GM12864 (cell line): ENCODE measurements at regions not wholly inside any gene's neighbourhood (a gene's known extent, or its start where the extent isn't known, plus 50 kb on each side); places are given as distances from the start of the nearest gene placed in this dataset.
"Not testable (repeated sequence)": the region's sequence is repeated elsewhere in the genome, so short reads cannot be mapped to it uniquely, and the experiment has no call there.

Experiments used
- DNase-seq: peaks from one replicate; pipeline ENCODE4 v3.0.0-alpha.2; 2011; ENCODE audit warnings: low read depth
- H3K4me3 ChIP-seq: 2 replicates; pipeline ENCODE4 v1.5.1; 2011; ENCODE audit warnings: mild to moderate bottlenecking, low read depth, low read length, control low read depth
- CTCF ChIP-seq: IDR thresholded peaks from 2 replicates; pipeline ENCODE4 v1.5.1; 2011; ENCODE audit warnings: low read depth, mild to moderate bottlenecking, moderate library complexity, low read length, control low read depth, inconsistent platforms; ENCODE audit errors: missing control alignments

GRCh38 chr1:163980394-163980793 lies 578.6 kb upstream of the PBX1 start:
- no peak for TF ChIP-seq CTCF
- H3K4me3 ChIP-seq: no peak overlapping the region
- no peak for DNase-seq

- no peak overlapping the region for H3K4me3 ChIP-seq
- TF ChIP-seq CTCF: no peak
- DNase-seq: no peak
Measured at GRCh38 chr1:163981500-163982030, 577.4 kb upstream of the PBX1 start.

GRCh38 chr1:163983097-163983496 lies 575.9 kb upstream of the PBX1 start:
- no peak for TF ChIP-seq CTCF
- DNase-seq: no peak

GRCh38 chr1:163985700-163986099 lies 573.3 kb upstream of the PBX1 start:
- no peak overlapping the region for H3K4me3 ChIP-seq
- no peak for DNase-seq
- no peak for TF ChIP-seq CTCF

More at GRCh38 chr1:163983097-163983496, 575.9 kb upstream of the PBX1 start:
- no peak overlapping the region for H3K4me3 ChIP-seq

- no peak for DNase-seq
- no peak for TF ChIP-seq CTCF
- H3K4me3 ChIP-seq: no peak overlapping the region
Measured at GRCh38 chr1:163999131-163999530, 559.9 kb upstream of the PBX1 start.

GRCh38 chr1:164006186-164006585 lies 552.8 kb upstream of the PBX1 start:
- not testable (repeated sequence) for H3K4me3 ChIP-seq, DNase-seq

- no peak for TF ChIP-seq CTCF
- DNase-seq: no peak
- H3K4me3 ChIP-seq: no peak overlapping the region
Measured at GRCh38 chr1:164006621-164007020, 552.4 kb upstream of the PBX1 start.
